ENCODE measurements at regions not wholly inside any gene's neighbourhood (a gene's known extent, or its start where the extent isn't known, plus 50 kb on each side); places are given as distances from the start of the nearest gene placed in this dataset.

DNA sequence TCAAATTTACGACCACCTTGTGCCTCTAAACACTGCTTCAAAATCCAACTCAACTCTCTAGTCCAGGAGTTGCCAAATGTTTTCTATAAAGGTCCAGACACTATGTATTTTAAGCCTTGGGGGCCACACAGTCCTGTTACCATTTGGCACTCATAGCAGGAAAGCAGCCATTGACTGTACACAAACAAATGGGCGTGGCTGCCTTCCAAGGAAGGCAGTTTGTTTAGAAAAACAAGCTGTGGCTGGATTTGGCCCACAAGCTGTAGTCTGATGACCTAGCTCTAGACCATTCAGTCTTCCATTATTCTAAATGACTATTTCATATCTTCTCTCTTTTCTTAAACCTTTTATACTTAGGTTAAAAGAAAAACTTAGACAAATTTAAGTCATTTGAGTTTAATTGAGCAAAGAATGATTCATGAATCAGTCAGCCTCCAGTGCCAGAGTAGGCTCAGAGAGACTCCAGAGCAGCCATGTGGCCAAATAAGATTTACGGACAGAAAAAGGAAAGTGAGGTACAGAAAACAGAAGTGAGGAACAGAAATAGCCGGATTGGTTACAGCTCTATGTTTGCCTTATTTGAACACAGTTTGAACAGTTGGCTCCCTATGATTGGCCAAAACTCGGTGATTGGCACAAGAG, 825.8 kb upstream of the LCORL start:
- no peak for TF ChIP-seq POLR2A (IDR thresholded peaks at IDR 0.05)
- WGBS, 2 donors, result 70 to 86% methylated on average over 5 of the region's 5 CpGs
- Histone ChIP-seq H3K36me3 (ENCODE audit: low read depth, missing control alignments) (no peaks in the 10 kb centered on the region), H3K4me1 (no peaks in the 10 kb centered on the region), H3K9me3 (no peaks in the 10 kb centered on the region), H3K27me3 (no peaks in the 10 kb centered on the region), H3K27ac (no peak overlapping the region), H3K4me3 (no peak overlapping the region)
- intact Hi-C loops (cut with DNase I; ENCODE audit: low total_unique reads), result no loop called here
- peak; percentile 20 for DNase-seq

DNA sequence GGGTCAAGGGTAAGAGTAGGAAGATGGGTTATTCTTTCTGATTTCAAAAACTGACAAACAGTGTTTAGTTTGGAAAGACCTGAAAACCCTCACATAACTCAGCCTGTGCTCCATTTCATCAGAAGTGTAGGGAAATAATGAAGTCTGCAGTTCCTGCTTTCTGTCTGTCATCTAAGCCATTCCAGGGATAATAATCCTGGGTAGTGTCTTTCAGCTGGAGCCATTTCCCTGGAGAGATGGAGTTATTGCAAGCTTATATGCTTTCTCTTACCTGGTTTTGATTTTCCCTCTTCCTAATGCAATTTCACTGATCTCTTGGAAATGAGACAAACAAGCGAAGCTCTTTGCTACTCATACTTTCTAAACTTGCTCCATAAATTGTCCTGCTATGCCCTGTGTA, 824.8 kb upstream of the LCORL start:
- H3K27me3 ChIP-seq, result no peaks in the 10 kb centered on the region
- intact Hi-C loops (cut with DNase I; ENCODE audit: low total_unique reads), result no loop called here
- H3K4me1 ChIP-seq, result no peaks in the 10 kb centered on the region
- no peaks in the 10 kb centered on the region for H3K36me3 ChIP-seq (ENCODE audit: low read depth, missing control alignments)
- TF ChIP-seq, protein P1, sequence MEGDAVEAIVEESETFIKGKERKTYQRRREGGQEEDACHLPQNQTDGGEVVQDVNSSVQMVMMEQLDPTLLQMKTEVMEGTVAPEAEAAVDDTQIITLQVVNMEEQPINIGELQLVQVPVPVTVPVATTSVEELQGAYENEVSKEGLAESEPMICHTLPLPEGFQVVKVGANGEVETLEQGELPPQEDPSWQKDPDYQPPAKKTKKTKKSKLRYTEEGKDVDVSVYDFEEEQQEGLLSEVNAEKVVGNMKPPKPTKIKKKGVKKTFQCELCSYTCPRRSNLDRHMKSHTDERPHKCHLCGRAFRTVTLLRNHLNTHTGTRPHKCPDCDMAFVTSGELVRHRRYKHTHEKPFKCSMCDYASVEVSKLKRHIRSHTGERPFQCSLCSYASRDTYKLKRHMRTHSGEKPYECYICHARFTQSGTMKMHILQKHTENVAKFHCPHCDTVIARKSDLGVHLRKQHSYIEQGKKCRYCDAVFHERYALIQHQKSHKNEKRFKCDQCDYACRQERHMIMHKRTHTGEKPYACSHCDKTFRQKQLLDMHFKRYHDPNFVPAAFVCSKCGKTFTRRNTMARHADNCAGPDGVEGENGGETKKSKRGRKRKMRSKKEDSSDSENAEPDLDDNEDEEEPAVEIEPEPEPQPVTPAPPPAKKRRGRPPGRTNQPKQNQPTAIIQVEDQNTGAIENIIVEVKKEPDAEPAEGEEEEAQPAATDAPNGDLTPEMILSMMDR (IDR thresholded peaks at IDR 0.05), result no peak
- no peak for TF ChIP-seq POLR2A (IDR thresholded peaks at IDR 0.05)
- no peaks in the 10 kb centered on the region for H3K9me3 ChIP-seq
- H3K27ac ChIP-seq, result no peak overlapping the region
- no peak overlapping the region for H3K4me3 ChIP-seq
- no peak for DNase-seq
- WGBS, 2 donors, result 96% methylated on average over 1 of the region's 1 CpG

DNA sequence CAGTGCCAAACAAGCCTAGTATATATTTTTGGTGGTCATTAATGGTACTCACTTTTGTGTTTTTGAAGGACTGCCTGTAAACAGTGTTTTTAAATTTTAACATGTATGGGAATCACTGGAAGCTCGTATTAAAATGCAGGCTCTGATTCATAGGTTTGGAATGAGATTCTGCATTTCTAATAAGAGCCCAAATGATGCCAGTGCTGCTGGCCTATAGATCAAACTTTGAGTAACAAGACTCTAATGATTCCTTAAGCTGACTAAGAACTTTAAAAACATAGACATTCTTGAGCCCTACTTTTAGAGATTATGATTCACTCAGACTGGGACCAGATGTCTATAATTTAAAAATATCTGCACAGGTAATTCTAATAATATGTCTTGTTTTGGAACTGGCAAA, 823.2 kb upstream of the LCORL start:
- no peaks in the 10 kb centered on the region for H3K27me3 ChIP-seq
- 74 to 92% methylated on average over 1 of the region's 1 CpG for WGBS, 2 donors
- H3K9me3 ChIP-seq, result no peaks in the 10 kb centered on the region
- no peak overlapping the region for H3K4me3 ChIP-seq
- DNase-seq, result no peak
- TF ChIP-seq, protein P1 (IDR thresholded peaks at IDR 0.05), result no peak
- no peak for TF ChIP-seq POLR2A (IDR thresholded peaks at IDR 0.05)
- no peaks in the 10 kb centered on the region for H3K4me1 ChIP-seq
- intact Hi-C loops (cut with DNase I; ENCODE audit: low total_unique reads), result no loop called here
- H3K27ac ChIP-seq, result no peak overlapping the region
- no peaks in the 10 kb centered on the region for H3K36me3 ChIP-seq (ENCODE audit: low read depth, missing control alignments)

DNA sequence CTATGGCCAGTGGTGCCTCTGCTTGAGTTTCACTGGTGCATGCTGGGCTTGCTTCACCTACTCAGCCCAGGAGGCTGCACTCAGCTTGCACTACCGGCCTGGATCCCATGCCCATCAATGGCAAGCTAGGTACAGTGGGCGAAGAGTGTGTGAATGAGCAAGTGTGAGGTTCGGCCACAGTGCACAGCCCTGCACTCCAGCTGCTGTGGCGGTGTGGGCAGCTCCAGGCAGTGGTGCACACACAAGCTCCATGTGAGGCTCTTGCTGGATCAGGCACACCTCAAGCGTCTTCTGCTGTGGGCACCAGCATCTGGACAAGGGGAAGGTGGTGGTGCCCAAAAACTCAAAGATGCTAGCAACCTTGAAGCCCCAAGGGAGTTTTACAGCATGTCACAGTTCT, 820.9 kb upstream of the LCORL start:
- WGBS, 2 donors, result 70 to 97% methylated on average over 5 of the region's 5 CpGs

DNA sequence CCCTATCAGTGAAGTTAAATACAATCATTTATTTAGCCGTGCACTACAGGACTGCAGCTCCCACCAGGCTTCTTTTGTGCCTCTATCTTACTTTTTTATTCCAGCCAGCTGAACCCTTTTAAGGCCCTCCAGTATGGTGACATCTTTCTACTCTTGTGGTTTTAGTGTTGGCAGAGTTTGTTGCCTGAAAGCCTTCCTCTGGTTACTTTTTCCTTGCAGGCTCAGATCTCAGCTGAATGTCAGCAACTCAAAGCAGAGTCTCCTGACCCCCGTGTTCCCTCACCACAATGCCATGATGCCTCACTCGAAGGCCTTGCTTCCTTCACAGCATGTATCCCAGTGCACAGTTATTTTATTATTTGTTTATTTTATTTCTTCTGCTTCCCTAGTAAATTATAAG, 818.9 kb upstream of the LCORL start:
- intact Hi-C loops (cut with DNase I; ENCODE audit: low total_unique reads), result no loop called here
- H3K27ac ChIP-seq, result no peak overlapping the region
- no peak for TF ChIP-seq POLR2A (IDR thresholded peaks at IDR 0.05)
- TF ChIP-seq, protein P1 (IDR thresholded peaks at IDR 0.05), result no peak
- no peaks in the 10 kb centered on the region for H3K36me3 ChIP-seq (ENCODE audit: low read depth, missing control alignments)
- no peak for DNase-seq
- WGBS, 2 donors, result 82 to 83% methylated on average over 3 of the region's 3 CpGs
- no peaks in the 10 kb centered on the region for H3K27me3 ChIP-seq
- H3K4me1 ChIP-seq, result no peaks in the 10 kb centered on the region
- no peak overlapping the region for H3K4me3 ChIP-seq
- H3K9me3 ChIP-seq, result no peaks in the 10 kb centered on the region

More for the DNA sequence above, 820.9 kb upstream of the LCORL start:
- H3K9me3 ChIP-seq, result no peaks in the 10 kb centered on the region
- DNase-seq, result no peak
- intact Hi-C loops (cut with DNase I; ENCODE audit: low total_unique reads), result no loop called here
- no peak overlapping the region for H3K27ac ChIP-seq
- TF ChIP-seq POLR2A (IDR thresholded peaks at IDR 0.05), result no peak
- TF ChIP-seq, protein P1 (IDR thresholded peaks at IDR 0.05), result no peak
- no peaks in the 10 kb centered on the region for H3K36me3 ChIP-seq (ENCODE audit: low read depth, missing control alignments)
- H3K4me1 ChIP-seq, result no peaks in the 10 kb centered on the region
- H3K4me3 ChIP-seq, result no peak overlapping the region
- H3K27me3 ChIP-seq, result no peaks in the 10 kb centered on the region

Measured in testis (tissue), 2 donors.